ENCODE measurements at regions not wholly inside any gene's neighbourhood (a gene's known extent, or its start where the extent isn't known, plus 50 kb on each side); places are given as distances from the start of the nearest gene placed in this dataset.

DNA sequence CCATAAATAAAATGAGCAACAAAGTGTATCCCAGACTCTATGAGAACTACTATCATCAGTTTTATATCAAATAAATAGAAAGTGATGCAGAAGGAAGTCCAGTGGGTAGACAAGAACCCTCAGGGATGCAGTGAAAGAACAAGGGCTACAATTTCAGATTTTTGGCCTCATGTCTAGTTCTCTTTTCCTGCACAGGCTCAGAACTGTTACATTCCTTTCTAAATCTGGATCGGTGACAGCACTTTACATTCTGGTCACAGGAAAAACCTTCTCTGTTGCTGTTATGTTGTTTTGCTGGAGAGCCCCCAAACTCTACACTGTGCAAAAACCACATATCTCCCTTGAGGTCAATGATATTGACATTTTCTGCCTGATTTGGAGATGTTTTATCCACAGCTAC is 108.8 kb upstream of the ANO5 start:
- TF ChIP-seq ZSCAN29 (CRISPR knock-in tag; conservative IDR thresholded peaks at IDR 0.05) = no peak
- no peak for TF ChIP-seq ZFP36 (IDR thresholded peaks at IDR 0.05; ENCODE audit: borderline replicate concordance, low read depth, low read length, partially characterized antibody)
- TF ChIP-seq ZNF891 (CRISPR knock-in tag; IDR thresholded peaks at IDR 0.05) = no peak
- TF ChIP-seq SALL2 (CRISPR knock-in tag; IDR thresholded peaks at IDR 0.05) = no peak
- TF ChIP-seq SP5 (CRISPR knock-in tag; IDR thresholded peaks at IDR 0.05; ENCODE audit: borderline replicate concordance, low read depth) = no peak
- TF ChIP-seq ZBTB2 (CRISPR knock-in tag; IDR thresholded peaks at IDR 0.05; ENCODE audit: low read depth) = no peak
- no peak for TF ChIP-seq HNRNPLL (IDR thresholded peaks at IDR 0.05; ENCODE audit: low read depth, low read length, poor library complexity, severe bottlenecking)
- TF ChIP-seq ZBTB14 (CRISPR knock-in tag; IDR thresholded peaks at IDR 0.05) = no peak
- TF ChIP-seq NBN (conservative IDR thresholded peaks at IDR 0.05) = no peak
- no peak for TF ChIP-seq MYC (CRISPR knock-in tag; IDR thresholded peaks at IDR 0.05; ENCODE audit: borderline replicate concordance)
- no peak for TF ChIP-seq MIER3 (CRISPR knock-in tag; IDR thresholded peaks at IDR 0.05; ENCODE audit: borderline replicate concordance)
- TF ChIP-seq, protein P1, sequence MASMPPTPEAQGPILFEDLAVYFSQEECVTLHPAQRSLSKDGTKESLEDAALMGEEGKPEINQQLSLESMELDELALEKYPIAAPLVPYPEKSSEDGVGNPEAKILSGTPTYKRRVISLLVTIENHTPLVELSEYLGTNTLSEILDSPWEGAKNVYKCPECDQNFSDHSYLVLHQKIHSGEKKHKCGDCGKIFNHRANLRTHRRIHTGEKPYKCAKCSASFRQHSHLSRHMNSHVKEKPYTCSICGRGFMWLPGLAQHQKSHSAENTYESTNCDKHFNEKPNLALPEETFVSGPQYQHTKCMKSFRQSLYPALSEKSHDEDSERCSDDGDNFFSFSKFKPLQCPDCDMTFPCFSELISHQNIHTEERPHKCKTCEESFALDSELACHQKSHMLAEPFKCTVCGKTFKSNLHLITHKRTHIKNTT (CRISPR knock-in tag; IDR thresholded peaks at IDR 0.05) = no peak
- TF ChIP-seq ZNF629 (CRISPR knock-in tag; conservative IDR thresholded peaks at IDR 0.05) = no peak
- TF ChIP-seq, protein P2, sequence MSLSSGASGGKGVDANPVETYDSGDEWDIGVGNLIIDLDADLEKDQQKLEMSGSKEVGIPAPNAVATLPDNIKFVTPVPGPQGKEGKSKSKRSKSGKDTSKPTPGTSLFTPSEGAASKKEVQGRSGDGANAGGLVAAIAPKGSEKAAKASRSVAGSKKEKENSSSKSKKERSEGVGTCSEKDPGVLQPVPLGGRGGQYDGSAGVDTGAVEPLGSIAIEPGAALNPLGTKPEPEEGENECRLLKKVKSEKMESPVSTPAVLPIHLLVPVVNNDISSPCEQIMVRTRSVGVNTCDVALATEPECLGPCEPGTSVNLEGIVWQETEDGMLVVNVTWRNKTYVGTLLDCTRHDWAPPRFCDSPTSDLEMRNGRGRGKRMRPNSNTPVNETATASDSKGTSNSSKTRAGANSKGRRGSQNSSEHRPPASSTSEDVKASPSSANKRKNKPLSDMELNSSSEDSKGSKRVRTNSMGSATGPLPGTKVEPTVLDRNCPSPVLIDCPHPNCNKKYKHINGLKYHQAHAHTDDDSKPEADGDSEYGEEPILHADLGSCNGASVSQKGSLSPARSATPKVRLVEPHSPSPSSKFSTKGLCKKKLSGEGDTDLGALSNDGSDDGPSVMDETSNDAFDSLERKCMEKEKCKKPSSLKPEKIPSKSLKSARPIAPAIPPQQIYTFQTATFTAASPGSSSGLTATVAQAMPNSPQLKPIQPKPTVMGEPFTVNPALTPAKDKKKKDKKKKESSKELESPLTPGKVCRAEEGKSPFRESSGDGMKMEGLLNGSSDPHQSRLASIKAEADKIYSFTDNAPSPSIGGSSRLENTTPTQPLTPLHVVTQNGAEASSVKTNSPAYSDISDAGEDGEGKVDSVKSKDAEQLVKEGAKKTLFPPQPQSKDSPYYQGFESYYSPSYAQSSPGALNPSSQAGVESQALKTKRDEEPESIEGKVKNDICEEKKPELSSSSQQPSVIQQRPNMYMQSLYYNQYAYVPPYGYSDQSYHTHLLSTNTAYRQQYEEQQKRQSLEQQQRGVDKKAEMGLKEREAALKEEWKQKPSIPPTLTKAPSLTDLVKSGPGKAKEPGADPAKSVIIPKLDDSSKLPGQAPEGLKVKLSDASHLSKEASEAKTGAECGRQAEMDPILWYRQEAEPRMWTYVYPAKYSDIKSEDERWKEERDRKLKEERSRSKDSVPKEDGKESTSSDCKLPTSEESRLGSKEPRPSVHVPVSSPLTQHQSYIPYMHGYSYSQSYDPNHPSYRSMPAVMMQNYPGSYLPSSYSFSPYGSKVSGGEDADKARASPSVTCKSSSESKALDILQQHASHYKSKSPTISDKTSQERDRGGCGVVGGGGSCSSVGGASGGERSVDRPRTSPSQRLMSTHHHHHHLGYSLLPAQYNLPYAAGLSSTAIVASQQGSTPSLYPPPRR (CRISPR knock-in tag; IDR thresholded peaks at IDR 0.05; ENCODE audit: borderline replicate concordance) = no peak
- Histone ChIP-seq H3K4me3 (replicated peaks in 1 of 3; ENCODE audit: insufficient read depth in 1 of 3, low read depth in 2 of 3, low read length in 3 of 3) (no peak overlapping the region), H3K27me3 (ENCODE audit: control insufficient read depth in 1 of 2, insufficient read depth in 2 of 2, low read length in 2 of 2) (no peaks in the 10 kb centered on the region), H3K9me3 (ENCODE audit: low read length) (peaks cover 38% of the 10 kb centered on the region), H3K79me2 (ENCODE audit: insufficient read depth, low read length) (no peaks in the 10 kb centered on the region), H2AFZ (ENCODE audit: low read length) (no peak overlapping the region), H3K9ac (ENCODE audit: insufficient read depth, low read depth, low read length) (no peak overlapping the region), H3K36me3 (replicated peaks in 1 of 2; ENCODE audit: control insufficient read depth in 1 of 2, insufficient read depth in 2 of 2, low read length in 2 of 2) (no peaks in the 10 kb centered on the region), H4K20me1 (ENCODE audit: insufficient read depth, low read length) (no peaks in the 10 kb centered on the region), H3K4me1 (ENCODE audit: insufficient read depth, low read length) (no peaks in the 10 kb centered on the region), H3K27ac (ENCODE audit: extremely low read length, insufficient read depth, low read length) (no peak overlapping the region), H3K4me2 (ENCODE audit: low read depth, low read length) (no peak overlapping the region)
- 0% methylated on average over 1 of the region's 1 CpG for WGBS (ENCODE audit: low lambda C conversion rate)
- DNase-seq (ENCODE audit: low spot score) (no peak), FAIRE-seq (no peak), ATAC-seq (no peak)
- ChIA-PET POLR2A (no interaction called here), CTCF (ENCODE audit: low intra/inter-chr PET ratio, low total read pairs) (no interaction called here)
- no TSS peak for BruUV-seq (replicated peaks)
- in situ Hi-C loops (cut with HindIII; ENCODE audit: extremely low pct_ligation_motif_present, low pct_unique_long_range_greater_than_20kb) = no loop called here
- intact Hi-C loops (cut with micrococcal nuclease; ENCODE audit: unreplicated experiment) = no loop called here
